ENCODE measurements at regions not wholly inside any gene's neighbourhood (a gene's known extent, or its start where the extent isn't known, plus 50 kb on each side); places are given as distances from the start of the nearest gene placed in this dataset.

DNA sequence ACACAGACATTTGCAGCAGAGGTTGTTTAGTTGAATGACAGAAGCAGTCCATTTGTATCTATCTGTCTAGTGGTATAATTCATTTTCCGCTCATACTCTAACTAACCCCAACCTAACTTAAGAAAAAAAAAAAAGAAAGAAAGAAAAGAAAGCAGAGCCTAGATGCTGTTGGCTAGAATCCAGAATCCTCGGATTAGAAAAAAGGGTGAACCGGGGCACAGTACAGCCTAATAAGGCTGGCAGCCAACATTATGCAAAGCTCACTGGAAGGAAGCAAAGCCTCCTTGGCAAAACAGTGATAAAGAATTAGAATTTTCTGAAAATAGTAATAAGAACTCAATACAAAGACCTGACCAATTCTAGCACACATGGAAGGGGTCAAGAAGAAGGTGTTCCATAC is 640.8 kb downstream of the TUSC7 start:
- H3K27me3 Mint-ChIP-seq, result no peaks in the 10 kb centered on the region
- H3K4me1 Mint-ChIP-seq, result no peaks in the 10 kb centered on the region
- no peak for DNase-seq
- no peaks in the 10 kb centered on the region for H3K36me3 Mint-ChIP-seq (ENCODE audit: low read depth)
- no peak overlapping the region for H3K4me3 Mint-ChIP-seq
- no peak overlapping the region for H3K27ac Mint-ChIP-seq
- no peaks in the 10 kb centered on the region for H3K9me3 ChIP-seq (ENCODE audit: control insufficient read depth, low read length, poor library complexity, severe bottlenecking)
- ATAC-seq, result no peak

GRCh38 chr3:117355566-117355965 is 646.0 kb downstream of the TUSC7 start:
- H3K27me3 Mint-ChIP-seq, result no peaks in the 10 kb centered on the region
- no peaks in the 10 kb centered on the region for H3K9me3 ChIP-seq (ENCODE audit: control insufficient read depth, low read length, poor library complexity, severe bottlenecking)
- H3K4me1 Mint-ChIP-seq, result no peaks in the 10 kb centered on the region
- no peak for DNase-seq
- no peaks in the 10 kb centered on the region for H3K36me3 Mint-ChIP-seq (ENCODE audit: low read depth)
- no peak overlapping the region for H3K4me3 Mint-ChIP-seq
- ATAC-seq, result no peak
- no peak overlapping the region for H3K27ac Mint-ChIP-seq

GRCh38 chr3:117356091-117356705 is 646.6 kb downstream of the TUSC7 start:
- H3K27ac Mint-ChIP-seq, result no peak overlapping the region
- no peaks in the 10 kb centered on the region for H3K27me3 Mint-ChIP-seq
- H3K4me1 Mint-ChIP-seq, result no peaks in the 10 kb centered on the region
- H3K36me3 Mint-ChIP-seq (ENCODE audit: low read depth), result no peaks in the 10 kb centered on the region
- DNase-seq, result no peak
- no peak overlapping the region for H3K4me3 Mint-ChIP-seq
- ATAC-seq, result no peak
- no peaks in the 10 kb centered on the region for H3K9me3 ChIP-seq (ENCODE audit: control insufficient read depth, low read length, poor library complexity, severe bottlenecking)

GRCh38 chr3:117358717-117359314 is 649.2 kb downstream of the TUSC7 start:
- no peak overlapping the region for H3K4me3 Mint-ChIP-seq
- no peaks in the 10 kb centered on the region for H3K36me3 Mint-ChIP-seq (ENCODE audit: low read depth)
- DNase-seq (no peak), ATAC-seq (no peak)
- no peak overlapping the region for H3K27ac Mint-ChIP-seq
- no peaks in the 10 kb centered on the region for H3K27me3 Mint-ChIP-seq
- H3K9me3 ChIP-seq (ENCODE audit: control insufficient read depth, low read length, poor library complexity, severe bottlenecking), result no peaks in the 10 kb centered on the region
- H3K4me1 Mint-ChIP-seq, result no peaks in the 10 kb centered on the region

DNA sequence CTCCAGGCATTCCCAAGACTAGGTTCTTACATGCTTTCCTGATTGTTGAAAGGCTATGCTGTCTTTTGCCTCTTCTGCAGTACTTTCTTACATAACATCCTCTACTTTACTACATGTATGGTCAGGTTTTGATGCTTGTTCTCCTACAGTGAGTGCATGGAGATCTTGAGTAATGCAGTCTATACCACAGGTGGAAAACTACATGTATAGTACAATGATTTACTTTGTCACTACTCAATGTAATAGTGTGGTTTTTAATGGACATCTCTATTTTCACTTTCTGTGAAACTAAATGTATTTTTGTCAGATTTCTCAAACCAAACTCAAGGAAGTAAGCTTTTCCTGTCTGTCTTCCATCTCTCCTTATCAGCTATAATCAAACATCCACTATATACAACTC is 657.0 kb downstream of the TUSC7 start:
- ATAC-seq, result no peak
- H3K4me3 Mint-ChIP-seq, result no peak overlapping the region
- H3K36me3 Mint-ChIP-seq (ENCODE audit: low read depth), result no peaks in the 10 kb centered on the region
- no peaks in the 10 kb centered on the region for H3K27me3 Mint-ChIP-seq
- H3K27ac Mint-ChIP-seq, result no peak overlapping the region
- H3K4me1 Mint-ChIP-seq, result no peaks in the 10 kb centered on the region
- no peak for DNase-seq
- H3K9me3 ChIP-seq (ENCODE audit: control insufficient read depth, low read length, poor library complexity, severe bottlenecking), result no peaks in the 10 kb centered on the region

DNA sequence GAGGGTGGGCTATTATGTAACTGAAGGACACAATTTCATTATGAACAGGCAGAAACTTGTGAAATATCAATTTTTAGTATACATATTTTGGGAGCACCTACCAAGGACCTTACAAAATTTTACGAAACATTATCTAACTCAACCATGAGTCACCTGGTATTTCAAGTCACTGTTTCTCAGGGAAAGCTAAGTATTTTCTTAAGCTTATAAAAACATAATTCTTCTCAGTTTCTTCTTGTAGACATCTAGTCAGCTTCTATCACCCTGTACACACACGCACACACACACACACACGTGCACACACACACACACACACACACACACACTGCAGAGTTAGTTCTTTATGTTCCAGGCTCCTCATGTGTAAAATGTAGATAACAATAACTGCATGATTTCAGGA is 658.3 kb downstream of the TUSC7 start:
- ATAC-seq (no peak), DNase-seq (no peak)
- Mint-ChIP-seq H3K27me3 (no peaks in the 10 kb centered on the region), H3K27ac (no peak overlapping the region), H3K36me3 (ENCODE audit: low read depth) (no peaks in the 10 kb centered on the region), H3K4me1 (no peaks in the 10 kb centered on the region), H3K4me3 (no peak overlapping the region)
- H3K9me3 ChIP-seq (ENCODE audit: control insufficient read depth, low read length, poor library complexity, severe bottlenecking), result no peaks in the 10 kb centered on the region

- no peak for DNase-seq
- Mint-ChIP-seq H3K27ac (no peak overlapping the region), H3K4me1 (no peaks in the 10 kb centered on the region), H3K36me3 (ENCODE audit: low read depth) (no peaks in the 10 kb centered on the region), H3K27me3 (no peaks in the 10 kb centered on the region), H3K4me3 (no peak overlapping the region)
- H3K9me3 ChIP-seq (ENCODE audit: control insufficient read depth, low read length, poor library complexity, severe bottlenecking), result no peaks in the 10 kb centered on the region
- ATAC-seq, result no peak
Observed at GRCh38 chr3:117380631-117381030, 671.1 kb downstream of the TUSC7 start.

GRCh38 chr3:117393119-117393518 is 683.5 kb downstream of the TUSC7 start:
- DNase-seq (no peak), ATAC-seq (no peak)
- H3K27ac Mint-ChIP-seq, result no peak overlapping the region
- no peaks in the 10 kb centered on the region for H3K27me3 Mint-ChIP-seq
- no peaks in the 10 kb centered on the region for H3K36me3 Mint-ChIP-seq (ENCODE audit: low read depth)
- H3K4me1 Mint-ChIP-seq, result no peaks in the 10 kb centered on the region
- no peak overlapping the region for H3K4me3 Mint-ChIP-seq
- H3K9me3 ChIP-seq (ENCODE audit: control insufficient read depth, low read length, poor library complexity, severe bottlenecking), result no peaks in the 10 kb centered on the region

DNA sequence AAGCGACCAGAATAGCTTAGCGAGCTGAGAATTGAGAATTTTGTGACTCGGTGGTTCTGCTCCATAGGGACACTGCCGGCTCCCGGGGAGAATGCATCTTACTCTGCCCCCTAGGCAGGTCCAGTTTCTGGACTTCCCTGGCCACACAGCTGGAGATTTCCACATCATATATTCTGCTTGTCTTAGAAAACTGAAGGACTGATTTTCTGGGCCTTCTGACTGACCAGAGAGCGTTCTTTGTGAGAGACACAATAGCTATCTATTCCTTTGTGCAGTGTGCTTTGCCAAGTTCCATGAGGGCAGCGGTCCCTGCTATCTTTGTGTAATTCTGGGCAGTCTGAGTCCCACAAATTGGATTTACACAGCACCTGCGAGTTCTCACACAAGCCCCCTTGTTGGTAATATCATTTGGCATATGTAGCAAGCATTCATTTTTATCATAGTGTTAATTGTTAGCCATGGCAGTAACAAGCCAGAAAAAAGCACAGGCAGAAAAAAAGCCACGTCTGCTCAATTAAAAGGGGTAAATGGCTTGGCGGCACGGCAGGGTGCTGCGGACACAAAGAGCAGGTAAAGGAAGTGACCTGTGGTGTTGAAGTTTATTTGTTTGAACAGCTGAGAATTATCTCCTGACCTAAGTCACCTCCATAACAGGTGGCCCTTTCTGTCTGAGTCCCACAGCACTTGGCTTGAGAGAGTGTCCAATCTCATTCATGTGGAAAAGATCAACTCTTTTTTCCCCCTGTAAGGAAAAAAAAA is 688.7 kb downstream of the TUSC7 start:
- H3K27ac Mint-ChIP-seq, result no peak overlapping the region

GRCh38 chr3:117399311-117400078 is 689.9 kb downstream of the TUSC7 start:
- ATAC-seq (no peak), DNase-seq (no peak)
- no peaks in the 10 kb centered on the region for H3K9me3 ChIP-seq (ENCODE audit: control insufficient read depth, low read length, poor library complexity, severe bottlenecking)
- no peaks in the 10 kb centered on the region for H3K4me1 Mint-ChIP-seq
- no peak overlapping the region for H3K27ac Mint-ChIP-seq
- H3K36me3 Mint-ChIP-seq (ENCODE audit: low read depth), result no peaks in the 10 kb centered on the region
- no peak overlapping the region for H3K4me3 Mint-ChIP-seq
- no peaks in the 10 kb centered on the region for H3K27me3 Mint-ChIP-seq

More for the DNA sequence above, 688.7 kb downstream of the TUSC7 start:
- no peaks in the 10 kb centered on the region for H3K9me3 ChIP-seq (ENCODE audit: control insufficient read depth, low read length, poor library complexity, severe bottlenecking)
- Mint-ChIP-seq H3K27me3 (no peaks in the 10 kb centered on the region), H3K4me3 (no peak overlapping the region), H3K4me1 (no peaks in the 10 kb centered on the region), H3K36me3 (ENCODE audit: low read depth) (no peaks in the 10 kb centered on the region)
- no peak for ATAC-seq
- no peak for DNase-seq

DNA sequence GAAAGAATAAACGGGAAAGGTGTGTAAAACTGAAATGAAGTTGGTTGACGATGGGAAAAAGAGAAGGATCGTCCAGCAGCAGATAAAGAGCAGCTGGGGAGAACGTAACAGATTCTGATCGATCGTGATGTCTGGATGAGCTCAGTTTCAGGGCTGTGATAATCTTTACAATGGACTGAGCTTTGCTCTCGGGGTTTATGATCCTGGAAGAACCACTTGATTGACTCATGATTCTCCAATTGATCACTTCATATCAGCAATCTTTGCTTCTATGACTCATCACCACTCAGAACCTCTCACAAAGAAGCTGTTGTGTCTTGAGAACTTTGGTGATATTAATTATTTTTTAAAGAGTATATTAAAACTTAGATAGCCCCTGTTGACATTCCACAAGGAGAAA is 690.7 kb downstream of the TUSC7 start:
- H3K4me3 Mint-ChIP-seq, result no peak overlapping the region
- ATAC-seq (no peak), DNase-seq (no peak)
- no peaks in the 10 kb centered on the region for H3K27me3 Mint-ChIP-seq
- H3K9me3 ChIP-seq (ENCODE audit: control insufficient read depth, low read length, poor library complexity, severe bottlenecking), result no peaks in the 10 kb centered on the region
- H3K36me3 Mint-ChIP-seq (ENCODE audit: low read depth), result no peaks in the 10 kb centered on the region
- H3K27ac Mint-ChIP-seq, result no peak overlapping the region
- no peaks in the 10 kb centered on the region for H3K4me1 Mint-ChIP-seq

GRCh38 chr3:117404141-117404540 is 694.6 kb downstream of the TUSC7 start:
- H3K4me1 Mint-ChIP-seq, result no peaks in the 10 kb centered on the region
- no peak for DNase-seq
- no peak for ATAC-seq
- H3K27me3 Mint-ChIP-seq, result no peaks in the 10 kb centered on the region
- H3K4me3 Mint-ChIP-seq, result no peak overlapping the region
- H3K9me3 ChIP-seq (ENCODE audit: control insufficient read depth, low read length, poor library complexity, severe bottlenecking), result no peaks in the 10 kb centered on the region
- no peaks in the 10 kb centered on the region for H3K36me3 Mint-ChIP-seq (ENCODE audit: low read depth)
- H3K27ac Mint-ChIP-seq, result no peak overlapping the region

GRCh38 chr3:117404730-117405129 is 695.2 kb downstream of the TUSC7 start:
- Mint-ChIP-seq H3K36me3 (ENCODE audit: low read depth) (no peaks in the 10 kb centered on the region), H3K27me3 (no peaks in the 10 kb centered on the region), H3K27ac (no peak overlapping the region), H3K4me1 (no peaks in the 10 kb centered on the region), H3K4me3 (no peak overlapping the region)
- no peak for ATAC-seq
- no peak for DNase-seq
- H3K9me3 ChIP-seq (ENCODE audit: control insufficient read depth, low read length, poor library complexity, severe bottlenecking), result no peaks in the 10 kb centered on the region
